HEK293 (cell line): ENCODE measurements at regions not wholly inside any gene's neighbourhood (a gene's known extent, or its start where the extent isn't known, plus 50 kb on each side); places are given as distances from the start of the nearest gene placed in this dataset.

Experiments used
- HOXA7 ChIP-seq: sonication (generic); formaldehyde crosslinking; IDR thresholded peaks from 2 replicates; pipeline ENCODE4 v1.8.1; 2022; ENCODE audit warnings: missing genetic modification reagents, borderline replicate concordance
- SP2 ChIP-seq: fragments of 450-650 bp; formaldehyde crosslinking; IDR thresholded peaks from 2 replicates; pipeline ENCODE4 v1.5.1; 2016; ENCODE audit warnings: missing biosample characterization, missing genetic modification characterization
- TRIM28 ChIP-seq: IDR thresholded peaks from 2 replicates; pipeline ENCODE4 v1.6.1; 2011; ENCODE audit warnings: low read length, control low read depth, borderline replicate concordance
- YY1 ChIP-seq: fragments of 450-650 bp; formaldehyde crosslinking; IDR thresholded peaks from 2 replicates; pipeline ENCODE4 v1.5.1; 2018; ENCODE audit warnings: missing biosample characterization, missing genetic modification characterization
- ZNF10 ChIP-seq: fragments of 450-650 bp; formaldehyde crosslinking; IDR thresholded peaks from 2 replicates; pipeline ENCODE4 v1.5.1; 2017; ENCODE audit warnings: missing biosample characterization, missing genetic modification characterization
- ZNF707 ChIP-seq: fragments of 450-650 bp; formaldehyde crosslinking; IDR thresholded peaks from 2 replicates; pipeline ENCODE4 v1.5.1; 2016; ENCODE audit warnings: missing biosample characterization, missing genetic modification characterization
- ZXDB ChIP-seq: fragments of 450-650 bp; formaldehyde crosslinking; IDR thresholded peaks from 2 replicates; pipeline ENCODE4 v1.5.1; 2016; ENCODE audit warnings: missing biosample characterization, missing genetic modification characterization
- TF ChIP-seq, protein P1 (sequence below): fragments of 450-650 bp; formaldehyde crosslinking; IDR thresholded peaks from 2 replicates; pipeline ENCODE4 v1.5.1; 2016; ENCODE audit warnings: missing biosample characterization, missing genetic modification characterization
- TF ChIP-seq, protein P2 (sequence below): fragments of 450-650 bp; formaldehyde crosslinking; IDR thresholded peaks from 2 replicates; pipeline ENCODE4 v1.5.1; 2016; ENCODE audit warnings: missing biosample characterization, missing genetic modification characterization
- TF ChIP-seq, protein P3 (sequence below): fragments of 450-650 bp; formaldehyde crosslinking; IDR thresholded peaks from 2 replicates; pipeline ENCODE4 v1.5.1; 2016; ENCODE audit warnings: missing biosample characterization, missing genetic modification characterization

DNA sequence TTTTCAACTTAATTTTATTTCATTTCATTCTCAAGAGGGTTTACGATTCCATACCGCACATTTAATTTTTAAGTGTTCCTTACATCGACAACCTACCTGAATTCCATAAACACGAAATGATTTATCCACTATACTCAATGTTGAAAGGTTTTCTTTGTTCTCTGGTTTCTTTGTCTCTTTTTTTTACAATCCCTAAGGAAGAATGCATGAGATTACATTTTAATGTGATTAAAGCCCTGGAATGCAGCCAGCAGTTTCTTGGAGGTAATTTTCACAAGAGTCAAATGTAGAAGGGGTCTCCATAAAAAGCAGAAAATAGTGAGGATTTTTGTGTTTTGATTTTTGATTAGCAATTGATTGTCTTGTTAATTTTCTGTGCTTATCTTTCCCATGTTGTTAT is 59.2 kb upstream of the ADCY1 start:
- TF ChIP-seq, protein P1, sequence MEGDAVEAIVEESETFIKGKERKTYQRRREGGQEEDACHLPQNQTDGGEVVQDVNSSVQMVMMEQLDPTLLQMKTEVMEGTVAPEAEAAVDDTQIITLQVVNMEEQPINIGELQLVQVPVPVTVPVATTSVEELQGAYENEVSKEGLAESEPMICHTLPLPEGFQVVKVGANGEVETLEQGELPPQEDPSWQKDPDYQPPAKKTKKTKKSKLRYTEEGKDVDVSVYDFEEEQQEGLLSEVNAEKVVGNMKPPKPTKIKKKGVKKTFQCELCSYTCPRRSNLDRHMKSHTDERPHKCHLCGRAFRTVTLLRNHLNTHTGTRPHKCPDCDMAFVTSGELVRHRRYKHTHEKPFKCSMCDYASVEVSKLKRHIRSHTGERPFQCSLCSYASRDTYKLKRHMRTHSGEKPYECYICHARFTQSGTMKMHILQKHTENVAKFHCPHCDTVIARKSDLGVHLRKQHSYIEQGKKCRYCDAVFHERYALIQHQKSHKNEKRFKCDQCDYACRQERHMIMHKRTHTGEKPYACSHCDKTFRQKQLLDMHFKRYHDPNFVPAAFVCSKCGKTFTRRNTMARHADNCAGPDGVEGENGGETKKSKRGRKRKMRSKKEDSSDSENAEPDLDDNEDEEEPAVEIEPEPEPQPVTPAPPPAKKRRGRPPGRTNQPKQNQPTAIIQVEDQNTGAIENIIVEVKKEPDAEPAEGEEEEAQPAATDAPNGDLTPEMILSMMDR (tag by site-specific recombination): no peak
- TF ChIP-seq ZNF707 (tag by site-specific recombination) (no peak), YY1 (tag by site-specific recombination) (no peak), ZNF10 (tag by site-specific recombination) (no peak), TRIM28 (no peak), ZXDB (no peak), HOXA7 (CRISPR knock-in tag) (no peak), SP2 (tag by site-specific recombination) (no peak)
- TF ChIP-seq, protein P2, sequence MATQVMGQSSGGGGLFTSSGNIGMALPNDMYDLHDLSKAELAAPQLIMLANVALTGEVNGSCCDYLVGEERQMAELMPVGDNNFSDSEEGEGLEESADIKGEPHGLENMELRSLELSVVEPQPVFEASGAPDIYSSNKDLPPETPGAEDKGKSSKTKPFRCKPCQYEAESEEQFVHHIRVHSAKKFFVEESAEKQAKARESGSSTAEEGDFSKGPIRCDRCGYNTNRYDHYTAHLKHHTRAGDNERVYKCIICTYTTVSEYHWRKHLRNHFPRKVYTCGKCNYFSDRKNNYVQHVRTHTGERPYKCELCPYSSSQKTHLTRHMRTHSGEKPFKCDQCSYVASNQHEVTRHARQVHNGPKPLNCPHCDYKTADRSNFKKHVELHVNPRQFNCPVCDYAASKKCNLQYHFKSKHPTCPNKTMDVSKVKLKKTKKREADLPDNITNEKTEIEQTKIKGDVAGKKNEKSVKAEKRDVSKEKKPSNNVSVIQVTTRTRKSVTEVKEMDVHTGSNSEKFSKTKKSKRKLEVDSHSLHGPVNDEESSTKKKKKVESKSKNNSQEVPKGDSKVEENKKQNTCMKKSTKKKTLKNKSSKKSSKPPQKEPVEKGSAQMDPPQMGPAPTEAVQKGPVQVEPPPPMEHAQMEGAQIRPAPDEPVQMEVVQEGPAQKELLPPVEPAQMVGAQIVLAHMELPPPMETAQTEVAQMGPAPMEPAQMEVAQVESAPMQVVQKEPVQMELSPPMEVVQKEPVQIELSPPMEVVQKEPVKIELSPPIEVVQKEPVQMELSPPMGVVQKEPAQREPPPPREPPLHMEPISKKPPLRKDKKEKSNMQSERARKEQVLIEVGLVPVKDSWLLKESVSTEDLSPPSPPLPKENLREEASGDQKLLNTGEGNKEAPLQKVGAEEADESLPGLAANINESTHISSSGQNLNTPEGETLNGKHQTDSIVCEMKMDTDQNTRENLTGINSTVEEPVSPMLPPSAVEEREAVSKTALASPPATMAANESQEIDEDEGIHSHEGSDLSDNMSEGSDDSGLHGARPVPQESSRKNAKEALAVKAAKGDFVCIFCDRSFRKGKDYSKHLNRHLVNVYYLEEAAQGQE (tag by site-specific recombination): no peak
- TF ChIP-seq, protein P3, sequence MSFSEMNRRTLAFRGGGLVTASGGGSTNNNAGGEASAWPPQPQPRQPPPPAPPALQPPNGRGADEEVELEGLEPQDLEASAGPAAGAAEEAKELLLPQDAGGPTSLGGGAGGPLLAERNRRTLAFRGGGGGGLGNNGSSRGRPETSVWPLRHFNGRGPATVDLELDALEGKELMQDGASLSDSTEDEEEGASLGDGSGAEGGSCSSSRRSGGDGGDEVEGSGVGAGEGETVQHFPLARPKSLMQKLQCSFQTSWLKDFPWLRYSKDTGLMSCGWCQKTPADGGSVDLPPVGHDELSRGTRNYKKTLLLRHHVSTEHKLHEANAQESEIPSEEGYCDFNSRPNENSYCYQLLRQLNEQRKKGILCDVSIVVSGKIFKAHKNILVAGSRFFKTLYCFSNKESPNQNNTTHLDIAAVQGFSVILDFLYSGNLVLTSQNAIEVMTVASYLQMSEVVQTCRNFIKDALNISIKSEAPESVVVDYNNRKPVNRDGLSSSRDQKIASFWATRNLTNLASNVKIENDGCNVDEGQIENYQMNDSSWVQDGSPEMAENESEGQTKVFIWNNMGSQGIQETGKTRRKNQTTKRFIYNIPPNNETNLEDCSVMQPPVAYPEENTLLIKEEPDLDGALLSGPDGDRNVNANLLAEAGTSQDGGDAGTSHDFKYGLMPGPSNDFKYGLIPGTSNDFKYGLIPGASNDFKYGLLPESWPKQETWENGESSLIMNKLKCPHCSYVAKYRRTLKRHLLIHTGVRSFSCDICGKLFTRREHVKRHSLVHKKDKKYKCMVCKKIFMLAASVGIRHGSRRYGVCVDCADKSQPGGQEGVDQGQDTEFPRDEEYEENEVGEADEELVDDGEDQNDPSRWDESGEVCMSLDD (tag by site-specific recombination): no peak
